Kidney epithelial cell (primary cell): ENCODE measurements at regions not wholly inside any gene's neighbourhood (a gene's known extent, or its start where the extent isn't known, plus 50 kb on each side); places are given as distances from the start of the nearest gene placed in this dataset.

Experiments
- DNase-seq: peaks from one replicate; pipeline ENCODE4 v3.0.0-alpha.2; 2010; ENCODE audit warnings: low read depth
- H3K27me3 ChIP-seq: 2 replicates; pipeline ENCODE4 v1.6.0; 2011; ENCODE audit warnings: low read length; ENCODE audit not compliant: control insufficient read depth, insufficient read depth
- H3K36me3 ChIP-seq: 2 replicates; pipeline ENCODE4 v1.5.1; 2011; ENCODE audit warnings: low read length; ENCODE audit not compliant: control insufficient read depth, insufficient read depth
- H3K4me3 ChIP-seq: 2 replicates; pipeline ENCODE4 v1.5.1; 2011; ENCODE audit warnings: low read depth, mild to moderate bottlenecking, control low read depth, low read length
- TF ChIP-seq, protein P1 (sequence below): IDR thresholded peaks from 2 replicates; pipeline ENCODE4 v1.5.1; 2011; ENCODE audit warnings: mild to moderate bottlenecking, moderate library complexity, low read length, control low read depth, inconsistent platforms; ENCODE audit not compliant: insufficient read depth, poor library complexity, severe bottlenecking

DNA sequence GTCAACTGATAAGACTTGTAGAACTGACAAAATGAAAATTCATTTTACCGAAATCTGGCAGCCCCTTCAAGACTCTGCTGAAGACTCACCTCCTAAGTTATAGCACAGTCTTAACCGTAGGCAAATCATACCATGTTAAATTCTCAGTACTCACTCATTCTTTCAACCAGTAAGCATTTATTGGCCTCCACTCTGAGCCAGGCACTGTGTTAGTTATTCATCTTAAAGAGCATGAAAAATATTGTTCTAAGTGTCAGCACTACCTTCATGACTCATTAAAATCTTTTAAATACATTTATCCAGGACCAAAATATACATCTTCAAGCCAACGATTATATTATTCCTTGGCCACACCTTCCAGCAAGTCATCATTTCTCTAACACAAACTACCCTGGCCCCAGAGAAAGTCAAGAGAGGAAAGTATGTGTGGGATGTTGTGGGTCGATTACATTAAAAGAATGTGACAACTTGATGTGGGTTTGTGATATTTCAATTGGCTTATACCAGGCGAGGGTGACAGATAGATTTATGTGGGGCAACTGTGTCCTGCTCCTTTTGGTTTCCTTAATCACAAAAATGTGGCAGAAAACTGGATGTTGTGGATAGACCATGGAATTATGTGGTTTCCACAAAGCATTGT lies 55.0 kb downstream of the TMEM30B start:
- no peaks in the 10 kb centered on the region for H3K36me3 ChIP-seq
- H3K4me3 ChIP-seq = no peak overlapping the region
- TF ChIP-seq, protein P1, sequence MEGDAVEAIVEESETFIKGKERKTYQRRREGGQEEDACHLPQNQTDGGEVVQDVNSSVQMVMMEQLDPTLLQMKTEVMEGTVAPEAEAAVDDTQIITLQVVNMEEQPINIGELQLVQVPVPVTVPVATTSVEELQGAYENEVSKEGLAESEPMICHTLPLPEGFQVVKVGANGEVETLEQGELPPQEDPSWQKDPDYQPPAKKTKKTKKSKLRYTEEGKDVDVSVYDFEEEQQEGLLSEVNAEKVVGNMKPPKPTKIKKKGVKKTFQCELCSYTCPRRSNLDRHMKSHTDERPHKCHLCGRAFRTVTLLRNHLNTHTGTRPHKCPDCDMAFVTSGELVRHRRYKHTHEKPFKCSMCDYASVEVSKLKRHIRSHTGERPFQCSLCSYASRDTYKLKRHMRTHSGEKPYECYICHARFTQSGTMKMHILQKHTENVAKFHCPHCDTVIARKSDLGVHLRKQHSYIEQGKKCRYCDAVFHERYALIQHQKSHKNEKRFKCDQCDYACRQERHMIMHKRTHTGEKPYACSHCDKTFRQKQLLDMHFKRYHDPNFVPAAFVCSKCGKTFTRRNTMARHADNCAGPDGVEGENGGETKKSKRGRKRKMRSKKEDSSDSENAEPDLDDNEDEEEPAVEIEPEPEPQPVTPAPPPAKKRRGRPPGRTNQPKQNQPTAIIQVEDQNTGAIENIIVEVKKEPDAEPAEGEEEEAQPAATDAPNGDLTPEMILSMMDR = no peak
- no peak for DNase-seq
- H3K27me3 ChIP-seq = no peaks in the 10 kb centered on the region

- no peak overlapping the region for H3K4me3 ChIP-seq
- TF ChIP-seq, protein P1 = no peak
- no peaks in the 10 kb centered on the region for H3K36me3 ChIP-seq
- no peak for DNase-seq
- H3K27me3 ChIP-seq = no peaks in the 10 kb centered on the region
Measured at GRCh38 chr14:61225344-61225743, 55.8 kb downstream of the TMEM30B start.

DNA sequence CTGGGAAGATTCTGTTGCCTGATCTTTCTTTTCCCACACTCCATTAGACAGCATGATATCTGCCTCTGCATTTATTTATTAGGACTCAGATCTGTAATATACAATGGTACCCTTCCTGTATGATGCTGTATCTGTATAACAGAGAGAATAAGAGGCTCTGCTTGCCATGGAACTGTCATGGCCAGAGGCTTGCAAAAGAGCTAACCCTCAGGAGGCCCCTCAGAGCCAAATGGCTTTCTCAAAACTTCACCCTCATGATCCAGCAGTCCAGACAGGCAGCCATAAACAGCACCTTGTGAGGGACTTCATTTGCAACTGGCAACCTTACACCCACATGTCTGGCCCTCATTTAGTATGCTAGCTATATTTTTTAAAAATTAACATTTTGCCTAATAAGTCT lies 57.6 kb downstream of the TMEM30B start:
- TF ChIP-seq, protein P1 = no peak

DNA sequence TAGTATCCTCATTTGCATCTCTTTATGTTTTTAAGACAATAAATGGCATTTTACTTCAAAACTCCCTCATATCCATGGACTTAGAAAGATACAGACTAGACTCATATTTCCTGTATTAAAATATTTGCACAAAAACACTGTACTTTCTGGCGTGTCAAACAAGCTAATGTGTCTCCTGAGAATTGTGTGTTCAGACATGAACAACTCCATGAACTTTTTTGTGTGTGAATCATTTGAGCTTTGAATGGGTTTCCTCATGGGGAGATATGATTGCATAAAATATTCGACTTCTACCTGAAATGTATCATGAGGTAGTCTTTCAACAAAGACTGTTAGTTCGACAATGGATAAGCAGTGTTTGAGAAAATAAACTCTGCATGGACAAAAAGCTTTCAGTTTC lies 58.8 kb downstream of the TMEM30B start:
- no peaks in the 10 kb centered on the region for H3K36me3 ChIP-seq
- peaks cover 5% of the 10 kb centered on the region for H3K27me3 ChIP-seq
- no peak overlapping the region for H3K4me3 ChIP-seq
- TF ChIP-seq, protein P1 = no peak
- DNase-seq = no peak

More for the DNA sequence above, 57.6 kb downstream of the TMEM30B start:
- no peak for DNase-seq
- H3K4me3 ChIP-seq = no peak overlapping the region
- H3K36me3 ChIP-seq = no peaks in the 10 kb centered on the region
- peaks cover 3% of the 10 kb centered on the region for H3K27me3 ChIP-seq

DNA sequence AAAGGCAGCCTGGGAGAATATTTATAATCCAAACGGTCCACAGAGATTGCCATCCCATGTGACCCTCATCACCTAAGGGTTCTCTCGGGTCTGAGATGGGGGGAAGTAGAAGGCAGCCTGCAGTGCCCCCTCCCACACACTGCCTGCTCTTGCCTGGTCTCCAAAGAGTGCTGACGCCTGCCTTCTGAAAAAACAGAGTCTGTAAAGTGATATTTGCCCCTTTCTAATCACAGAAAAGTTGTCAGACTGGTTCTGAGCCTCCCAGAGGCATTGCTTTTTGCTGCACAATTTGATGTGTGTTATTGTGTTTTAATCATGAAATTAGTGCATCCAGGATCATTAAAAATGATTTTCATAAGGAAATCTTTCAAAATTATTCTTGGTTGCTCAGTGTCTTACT lies 59.2 kb downstream of the TMEM30B start:
- no peak overlapping the region for H3K4me3 ChIP-seq
- peaks cover 5% of the 10 kb centered on the region for H3K27me3 ChIP-seq
- TF ChIP-seq, protein P1 = no peak
- DNase-seq = no peak
- no peaks in the 10 kb centered on the region for H3K36me3 ChIP-seq

DNA sequence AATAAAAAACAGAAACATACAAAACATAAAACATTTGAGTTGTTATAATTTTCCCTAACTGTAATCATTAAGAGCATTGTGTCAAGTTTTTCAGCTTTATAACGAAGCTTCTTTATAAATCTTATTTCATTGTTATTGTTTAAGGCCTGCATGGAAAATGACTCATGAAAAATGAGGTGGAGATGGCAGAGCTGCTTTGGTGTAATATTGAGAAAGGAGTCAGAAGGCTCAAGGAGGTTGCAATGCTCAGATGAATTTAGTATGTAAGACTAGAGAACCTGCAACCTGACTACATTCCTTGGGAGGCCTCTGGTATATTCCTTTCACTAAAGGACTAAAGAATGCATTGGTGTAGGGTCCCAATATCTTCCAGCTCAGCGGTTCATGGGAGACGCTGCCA lies 61.5 kb downstream of the TMEM30B start:
- no peaks in the 10 kb centered on the region for H3K36me3 ChIP-seq
- DNase-seq = no peak
- TF ChIP-seq, protein P1 = no peak

More for the DNA sequence above, 61.5 kb downstream of the TMEM30B start:
- H3K4me3 ChIP-seq = no peak overlapping the region
- H3K27me3 ChIP-seq = peaks cover 5% of the 10 kb centered on the region
